ENCODE measurements at regions not wholly inside any gene's neighbourhood (a gene's known extent, or its start where the extent isn't known, plus 50 kb on each side); places are given as distances from the start of the nearest gene placed in this dataset.
A peak's percentile ranks its signal among the peaks of the same experiment; 100 is the strongest.

DNA sequence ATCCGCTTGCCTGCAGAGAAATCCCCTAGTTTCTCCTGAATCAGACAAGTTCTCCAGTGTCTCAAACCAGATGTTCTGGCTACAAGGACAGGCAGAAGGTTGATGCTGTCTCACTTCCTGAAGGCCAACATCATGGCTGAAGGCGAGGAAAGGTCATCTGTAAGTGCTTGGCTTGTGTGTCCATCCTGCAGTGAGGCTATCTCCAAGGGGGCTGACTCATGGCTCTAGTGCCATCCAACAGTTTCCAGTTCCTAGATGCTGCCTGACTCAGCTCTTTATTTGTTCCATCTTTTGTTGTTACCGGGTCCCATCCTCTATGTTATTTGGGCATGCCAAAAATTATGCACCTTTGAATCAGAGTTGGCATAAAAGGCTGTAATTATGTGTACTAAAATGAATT lies 232.1 kb upstream of the TBX3 start:
- Histone ChIP-seq H3K27ac (ENCODE audit: low read depth, low read length) (no peak overlapping the region), H3K36me3 (ENCODE audit: control insufficient read depth in 1 of 2, insufficient read depth in 2 of 2, low read length in 2 of 2) (no peaks in the 10 kb centered on the region), H3K4me1 (ENCODE audit: control insufficient read depth in 1 of 2, insufficient read depth in 2 of 2, low read length in 2 of 2) (peaks cover 10 to 20% of the 10 kb centered on the region in 2 donors), H3K9ac (ENCODE audit: low read depth in 1 of 2, low read length in 2 of 2) (no peak overlapping the region), H3K4me3 (ENCODE audit: low read depth in 1 of 2, low read length in 2 of 2) (no peak overlapping the region), H3K27me3 (ENCODE audit: control insufficient read depth in 1 of 2, insufficient read depth in 2 of 2, low read length in 2 of 2) (no peaks in the 10 kb centered on the region), H3K9me3 (ENCODE audit: control insufficient read depth in 1 of 2, low read length in 2 of 2) (peaks cover 0 to 3% of the 10 kb centered on the region in 2 donors)

DNA sequence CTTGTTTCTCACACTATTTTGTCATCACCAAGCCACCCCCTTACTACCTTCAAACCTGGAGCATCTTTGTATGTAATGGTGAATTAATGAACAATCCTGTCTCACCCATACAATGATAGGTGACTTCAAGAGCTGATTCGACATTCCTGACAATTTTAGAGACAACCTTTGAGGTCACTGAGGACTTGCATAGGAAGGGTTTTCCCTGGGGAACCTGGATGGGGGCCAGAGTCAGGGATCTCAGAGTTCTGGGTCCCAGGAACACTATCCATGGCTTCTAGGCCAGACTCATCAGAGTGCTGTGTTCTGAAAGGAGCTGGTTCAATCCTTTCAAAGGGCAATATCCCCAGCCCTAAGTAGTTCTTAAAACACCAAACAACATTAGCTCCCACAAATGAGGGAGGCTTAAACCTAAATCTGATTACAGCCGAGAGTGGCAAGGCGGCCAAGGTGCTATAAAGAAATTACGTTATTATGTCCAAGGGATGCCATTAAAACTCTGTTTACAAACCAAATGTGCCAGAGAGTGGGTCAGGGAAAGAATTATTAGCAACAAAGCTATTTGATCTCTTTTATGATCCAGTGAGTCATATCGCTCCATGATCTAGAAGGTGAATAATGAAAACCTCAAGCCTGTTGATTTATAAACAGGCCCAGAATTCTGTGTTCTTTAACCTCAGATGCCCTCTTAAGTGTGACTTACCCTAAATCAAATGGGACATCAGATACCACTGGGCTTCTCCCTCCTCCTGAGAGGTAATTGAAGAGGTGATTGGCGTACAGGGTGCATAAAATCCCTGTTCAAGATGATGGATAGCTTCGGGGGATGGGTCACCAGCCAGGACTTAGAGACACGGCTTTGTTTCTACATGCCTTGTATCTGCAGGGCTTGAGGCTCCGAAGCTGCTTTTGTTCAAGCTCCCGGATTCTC lies 230.2 kb upstream of the TBX3 start:
- no peak overlapping the region for H3K27ac ChIP-seq (ENCODE audit: low read depth, low read length)
- H3K27me3 ChIP-seq (ENCODE audit: control insufficient read depth in 1 of 2, insufficient read depth in 2 of 2, low read length in 2 of 2): no peaks in the 10 kb centered on the region

DNA sequence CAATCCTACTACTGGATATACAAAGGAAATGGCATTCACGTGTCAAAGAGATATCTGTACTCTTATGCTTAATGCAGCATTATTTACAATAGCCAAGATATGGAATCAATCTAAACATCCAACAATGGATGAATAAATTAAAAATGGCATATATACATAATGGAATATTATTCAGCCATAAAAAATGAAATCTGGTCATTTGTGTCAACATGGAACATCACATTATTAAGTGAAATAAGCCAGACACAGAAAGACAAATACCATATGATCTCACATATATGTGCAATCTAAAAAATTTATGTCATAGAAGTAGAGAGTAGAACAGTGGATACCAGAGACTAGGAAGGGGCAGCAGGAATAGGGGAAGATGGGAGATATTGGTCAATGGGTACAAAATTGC lies 228.8 kb upstream of the TBX3 start:
- Histone ChIP-seq H3K36me3 (ENCODE audit: control insufficient read depth in 1 of 2, insufficient read depth in 2 of 2, low read length in 2 of 2) (no peaks in the 10 kb centered on the region), H3K27me3 (ENCODE audit: control insufficient read depth in 1 of 2, insufficient read depth in 2 of 2, low read length in 2 of 2) (no peaks in the 10 kb centered on the region), H3K9ac (ENCODE audit: low read depth in 1 of 2, low read length in 2 of 2) (no peak overlapping the region), H3K9me3 (ENCODE audit: control insufficient read depth in 1 of 2, low read length in 2 of 2) (no peaks in the 10 kb centered on the region), H3K4me1 (ENCODE audit: control insufficient read depth in 1 of 2, insufficient read depth in 2 of 2, low read length in 2 of 2) (peaks cover 3 to 7% of the 10 kb centered on the region in 2 donors), H3K27ac (ENCODE audit: low read depth, low read length) (no peak overlapping the region), H3K4me3 (ENCODE audit: low read depth in 1 of 2, low read length in 2 of 2) (no peak overlapping the region)

More for the DNA sequence above, 230.2 kb upstream of the TBX3 start:
- no peak overlapping the region for H3K9ac ChIP-seq (ENCODE audit: low read depth in 1 of 2, low read length in 2 of 2)
- H3K4me1 ChIP-seq (ENCODE audit: control insufficient read depth in 1 of 2, insufficient read depth in 2 of 2, low read length in 2 of 2): peaks cover 10 to 15% of the 10 kb centered on the region in 2 donors
- peaks cover 0 to 3% of the 10 kb centered on the region in 2 donors for H3K9me3 ChIP-seq (ENCODE audit: control insufficient read depth in 1 of 2, low read length in 2 of 2)
- H3K36me3 ChIP-seq (ENCODE audit: control insufficient read depth in 1 of 2, insufficient read depth in 2 of 2, low read length in 2 of 2): no peaks in the 10 kb centered on the region
- no peak overlapping the region for H3K4me3 ChIP-seq (ENCODE audit: low read depth in 1 of 2, low read length in 2 of 2)

DNA sequence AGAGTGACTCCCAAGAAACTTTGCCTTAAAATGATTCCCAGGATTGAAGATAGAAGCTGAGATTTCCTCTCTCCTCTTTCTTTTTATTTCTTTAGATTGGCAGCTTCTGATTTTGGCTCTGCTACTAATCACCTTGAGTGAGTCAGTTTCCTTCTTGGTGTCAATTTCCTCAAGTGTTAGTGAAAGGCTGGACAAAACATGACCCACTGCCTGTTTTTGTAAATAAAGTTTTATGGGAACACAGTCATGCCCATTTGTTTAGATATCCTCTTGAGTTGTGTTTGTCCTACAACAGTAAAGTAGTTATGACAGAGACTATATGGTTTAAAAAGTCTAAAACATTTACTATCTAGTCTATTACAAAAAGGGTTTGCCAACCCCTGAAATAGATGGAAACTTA lies 227.2 kb upstream of the TBX3 start:
- Histone ChIP-seq H3K36me3 (ENCODE audit: control insufficient read depth in 1 of 2, insufficient read depth in 2 of 2, low read length in 2 of 2) (no peaks in the 10 kb centered on the region), H3K4me3 (ENCODE audit: low read depth in 1 of 2, low read length in 2 of 2) (no peak overlapping the region), H3K27ac (ENCODE audit: low read depth, low read length) (no peak overlapping the region), H3K9me3 (ENCODE audit: control insufficient read depth in 1 of 2, low read length in 2 of 2) (no peaks in the 10 kb centered on the region), H3K4me1 (ENCODE audit: control insufficient read depth in 1 of 2, insufficient read depth in 2 of 2, low read length in 2 of 2) (peaks cover 3 to 7% of the 10 kb centered on the region in 2 donors), H3K27me3 (ENCODE audit: control insufficient read depth in 1 of 2, insufficient read depth in 2 of 2, low read length in 2 of 2) (no peaks in the 10 kb centered on the region), H3K9ac (ENCODE audit: low read depth in 1 of 2, low read length in 2 of 2) (no peak overlapping the region)

DNA sequence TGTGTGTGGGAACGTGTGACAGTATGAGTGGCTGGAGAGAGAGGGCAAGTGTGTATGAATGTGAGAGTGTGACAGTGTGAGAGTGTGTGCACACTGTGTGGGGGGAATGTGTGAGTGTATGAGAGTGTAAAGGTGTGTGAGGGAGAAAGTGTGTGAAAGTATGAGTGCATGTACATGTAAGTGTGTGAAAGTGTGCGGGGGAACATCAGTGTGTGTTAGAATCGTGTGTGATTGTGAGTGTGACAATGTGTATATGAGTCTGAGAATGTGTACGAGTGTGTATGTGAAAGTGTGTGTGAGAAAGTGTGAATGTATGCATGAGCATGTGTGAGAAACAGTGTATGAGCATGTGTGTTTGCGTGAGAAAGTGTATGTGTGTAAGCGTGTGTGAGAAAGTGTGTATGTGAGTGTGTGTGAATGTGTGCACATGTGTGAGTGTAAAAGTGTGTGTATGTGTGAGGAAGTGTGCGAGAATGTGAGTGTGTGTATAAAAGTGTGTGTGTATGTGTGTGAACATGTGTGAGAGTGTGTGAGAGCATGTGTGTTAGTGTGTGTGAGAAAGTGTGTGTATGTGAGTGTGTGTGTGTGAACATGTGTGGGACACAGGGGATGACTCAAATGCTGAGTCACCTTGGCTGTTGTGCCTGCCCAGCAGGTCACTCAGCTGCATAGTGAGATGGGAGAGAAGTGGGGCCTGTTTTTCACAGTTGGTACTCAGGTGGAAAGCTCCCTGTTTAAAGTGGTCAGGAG lies 220.5 kb upstream of the TBX3 start:
- Histone ChIP-seq H3K4me1 (ENCODE audit: control insufficient read depth in 1 of 2, insufficient read depth in 2 of 2, low read length in 2 of 2) (peaks cover 0 to 9% of the 10 kb centered on the region in 2 donors), H3K27ac (ENCODE audit: low read depth, low read length) (no peak overlapping the region), H3K9me3 (ENCODE audit: control insufficient read depth in 1 of 2, low read length in 2 of 2) (no peaks in the 10 kb centered on the region), H3K27me3 (ENCODE audit: control insufficient read depth in 1 of 2, insufficient read depth in 2 of 2, low read length in 2 of 2) (no peaks in the 10 kb centered on the region), H3K4me3 (ENCODE audit: low read depth in 1 of 2, low read length in 2 of 2) (peak overlapping the region in 1 of 2 donors; percentile 8), H3K9ac (ENCODE audit: low read depth in 1 of 2, low read length in 2 of 2) (no peak overlapping the region), H3K36me3 (ENCODE audit: control insufficient read depth in 1 of 2, insufficient read depth in 2 of 2, low read length in 2 of 2) (no peaks in the 10 kb centered on the region)

DNA sequence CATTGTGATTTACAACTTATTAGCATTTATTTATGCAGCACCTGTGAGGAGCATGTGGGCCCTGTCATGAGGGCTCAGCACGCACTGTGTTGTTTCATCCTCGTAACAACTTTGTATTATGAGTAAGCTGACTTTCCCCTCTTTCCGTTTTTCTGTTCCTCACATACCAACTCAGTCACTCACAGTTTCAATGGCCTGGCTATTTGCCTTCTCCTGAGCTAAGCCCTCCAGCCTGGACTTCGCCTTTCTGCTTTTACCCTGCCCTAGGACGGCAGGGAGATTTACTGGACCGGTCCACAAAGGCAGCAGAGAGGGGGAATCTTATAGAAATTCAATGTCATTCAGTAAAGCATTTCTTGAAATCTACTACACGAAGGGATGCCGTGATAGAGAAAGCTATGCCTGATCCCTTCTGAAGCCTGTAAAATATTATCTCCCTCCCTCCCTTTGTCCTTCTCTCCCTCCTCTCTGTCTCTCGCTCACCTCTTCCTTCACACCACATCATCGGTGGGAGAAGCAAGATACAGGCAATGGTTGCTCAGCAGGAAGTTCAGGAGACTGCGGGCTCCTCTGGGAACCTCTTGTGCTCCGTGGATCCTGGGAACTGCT lies 219.2 kb upstream of the TBX3 start:
- no peaks in the 10 kb centered on the region for H3K36me3 ChIP-seq (ENCODE audit: control insufficient read depth in 1 of 2, insufficient read depth in 2 of 2, low read length in 2 of 2)
- no peaks in the 10 kb centered on the region for H3K9me3 ChIP-seq (ENCODE audit: control insufficient read depth in 1 of 2, low read length in 2 of 2)
- H3K27ac ChIP-seq (ENCODE audit: low read depth, low read length): no peak overlapping the region
- no peak overlapping the region for H3K9ac ChIP-seq (ENCODE audit: low read depth in 1 of 2, low read length in 2 of 2)
- H3K4me3 ChIP-seq (ENCODE audit: low read depth in 1 of 2, low read length in 2 of 2): peak overlapping the region in 1 of 2 donors; percentile 10
- H3K4me1 ChIP-seq (ENCODE audit: control insufficient read depth in 1 of 2, insufficient read depth in 2 of 2, low read length in 2 of 2): peaks cover 0 to 9% of the 10 kb centered on the region in 2 donors
- H3K27me3 ChIP-seq (ENCODE audit: control insufficient read depth in 1 of 2, insufficient read depth in 2 of 2, low read length in 2 of 2): no peaks in the 10 kb centered on the region

DNA sequence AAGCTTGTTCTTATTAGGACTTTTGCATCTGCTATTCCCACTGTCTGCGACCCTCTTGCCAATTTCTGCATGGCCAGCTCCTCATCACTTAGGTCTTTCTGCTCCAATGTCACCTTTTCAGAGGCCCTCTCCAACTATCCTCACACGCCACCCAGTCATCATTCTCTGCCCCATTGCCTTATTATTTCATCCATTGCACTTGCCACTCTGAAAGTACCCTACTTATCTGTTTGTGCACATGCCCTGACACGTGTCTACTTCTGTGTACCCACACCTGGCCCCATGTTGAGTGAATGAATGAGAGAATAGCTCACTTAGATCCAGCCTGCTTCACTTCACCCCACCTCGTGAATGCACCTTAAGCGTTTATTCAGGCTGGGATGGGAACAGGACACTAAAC lies 218.7 kb upstream of the TBX3 start:
- no peaks in the 10 kb centered on the region for H3K9me3 ChIP-seq (ENCODE audit: control insufficient read depth in 1 of 2, low read length in 2 of 2)
- H3K4me3 ChIP-seq (ENCODE audit: low read depth in 1 of 2, low read length in 2 of 2): no peak overlapping the region
- no peaks in the 10 kb centered on the region for H3K27me3 ChIP-seq (ENCODE audit: control insufficient read depth in 1 of 2, insufficient read depth in 2 of 2, low read length in 2 of 2)
- H3K36me3 ChIP-seq (ENCODE audit: control insufficient read depth in 1 of 2, insufficient read depth in 2 of 2, low read length in 2 of 2): no peaks in the 10 kb centered on the region
- no peak overlapping the region for H3K9ac ChIP-seq (ENCODE audit: low read depth in 1 of 2, low read length in 2 of 2)
- H3K27ac ChIP-seq (ENCODE audit: low read depth, low read length): no peak overlapping the region
- peaks cover 0 to 9% of the 10 kb centered on the region in 2 donors for H3K4me1 ChIP-seq (ENCODE audit: control insufficient read depth in 1 of 2, insufficient read depth in 2 of 2, low read length in 2 of 2)

DNA sequence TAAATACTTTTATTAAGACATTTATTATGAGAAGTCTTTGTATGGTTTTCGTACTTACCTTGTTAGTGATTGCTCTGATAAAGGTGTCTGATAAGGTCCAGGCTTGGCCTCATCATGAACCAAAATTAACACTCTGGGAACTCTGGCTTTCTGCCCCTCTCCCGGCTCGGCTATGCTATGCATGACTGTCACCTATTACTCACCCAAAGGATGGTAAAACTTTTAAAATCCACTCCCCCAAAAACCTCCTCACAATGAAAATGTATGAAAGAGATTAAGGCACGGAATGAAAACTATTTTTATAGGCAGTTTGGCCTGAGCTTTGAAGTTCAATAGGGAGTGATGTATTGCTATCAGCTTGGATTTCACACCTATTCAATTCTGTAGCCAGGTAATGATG lies 217.3 kb upstream of the TBX3 start:
- Histone ChIP-seq H3K4me1 (ENCODE audit: control insufficient read depth in 1 of 2, insufficient read depth in 2 of 2, low read length in 2 of 2) (peaks cover 0 to 9% of the 10 kb centered on the region in 2 donors), H3K9ac (ENCODE audit: low read depth in 1 of 2, low read length in 2 of 2) (no peak overlapping the region), H3K36me3 (ENCODE audit: control insufficient read depth in 1 of 2, insufficient read depth in 2 of 2, low read length in 2 of 2) (no peaks in the 10 kb centered on the region), H3K27me3 (ENCODE audit: control insufficient read depth in 1 of 2, insufficient read depth in 2 of 2, low read length in 2 of 2) (no peaks in the 10 kb centered on the region), H3K27ac (ENCODE audit: low read depth, low read length) (no peak overlapping the region), H3K9me3 (ENCODE audit: control insufficient read depth in 1 of 2, low read length in 2 of 2) (no peaks in the 10 kb centered on the region), H3K4me3 (ENCODE audit: low read depth in 1 of 2, low read length in 2 of 2) (no peak overlapping the region)

DNA sequence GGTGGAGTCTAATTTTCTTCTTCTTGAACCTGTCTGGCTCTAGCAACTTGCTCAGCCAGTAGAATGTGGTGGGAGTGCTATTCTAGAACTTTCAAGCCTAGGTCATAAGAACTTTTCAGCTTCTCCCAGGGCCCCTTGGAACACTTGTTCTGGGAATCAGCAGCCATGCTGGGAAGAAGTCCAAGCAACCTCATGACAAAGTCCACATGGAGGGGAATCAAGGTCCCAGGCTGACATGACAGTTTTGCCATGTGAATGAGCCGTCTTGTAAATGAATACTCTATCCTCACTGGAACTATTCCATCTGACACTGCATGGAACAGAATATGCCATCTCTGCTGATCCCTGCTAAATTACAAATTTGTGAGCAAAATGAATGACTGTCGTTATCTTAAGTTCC lies 214.2 kb upstream of the TBX3 start:
- Histone ChIP-seq H3K9me3 (ENCODE audit: control insufficient read depth in 1 of 2, low read length in 2 of 2) (no peaks in the 10 kb centered on the region), H3K9ac (ENCODE audit: low read depth in 1 of 2, low read length in 2 of 2) (no peak overlapping the region), H3K27ac (ENCODE audit: low read depth, low read length) (no peak overlapping the region), H3K4me3 (ENCODE audit: low read depth in 1 of 2, low read length in 2 of 2) (no peak overlapping the region), H3K4me1 (ENCODE audit: control insufficient read depth in 1 of 2, insufficient read depth in 2 of 2, low read length in 2 of 2) (peaks cover 0 to 9% of the 10 kb centered on the region in 2 donors), H3K27me3 (ENCODE audit: control insufficient read depth in 1 of 2, insufficient read depth in 2 of 2, low read length in 2 of 2) (no peaks in the 10 kb centered on the region), H3K36me3 (ENCODE audit: control insufficient read depth in 1 of 2, insufficient read depth in 2 of 2, low read length in 2 of 2) (no peaks in the 10 kb centered on the region)

DNA sequence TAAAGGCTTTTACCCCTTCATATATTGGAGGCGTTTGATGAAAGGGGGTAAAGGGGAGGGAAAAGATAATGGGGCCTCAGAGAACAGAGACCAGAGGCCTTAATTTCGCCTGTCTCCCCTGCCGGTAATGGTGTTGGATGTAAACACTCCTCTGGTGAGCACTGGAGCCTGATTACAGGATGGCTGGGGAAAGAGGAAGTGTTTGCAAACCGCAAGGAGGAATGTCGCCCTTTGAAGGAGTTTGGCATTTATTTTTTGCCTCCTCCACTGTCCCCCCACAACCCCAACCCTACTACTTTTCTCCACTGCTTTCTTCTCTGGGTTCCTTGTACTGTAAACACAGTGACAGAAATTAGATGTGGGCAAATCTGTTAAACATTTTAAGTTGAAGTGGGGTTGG lies 211.9 kb upstream of the TBX3 start:
- H3K27ac ChIP-seq (ENCODE audit: low read depth, low read length): no peak overlapping the region
- no peaks in the 10 kb centered on the region for H3K4me1 ChIP-seq (ENCODE audit: control insufficient read depth in 1 of 2, insufficient read depth in 2 of 2, low read length in 2 of 2)
- H3K4me3 ChIP-seq (ENCODE audit: low read depth in 1 of 2, low read length in 2 of 2): no peak overlapping the region
- H3K27me3 ChIP-seq (ENCODE audit: control insufficient read depth in 1 of 2, insufficient read depth in 2 of 2, low read length in 2 of 2): no peaks in the 10 kb centered on the region
- no peaks in the 10 kb centered on the region for H3K9me3 ChIP-seq (ENCODE audit: control insufficient read depth in 1 of 2, low read length in 2 of 2)
- H3K9ac ChIP-seq (ENCODE audit: low read depth in 1 of 2, low read length in 2 of 2): no peak overlapping the region
- no peaks in the 10 kb centered on the region for H3K36me3 ChIP-seq (ENCODE audit: control insufficient read depth in 1 of 2, insufficient read depth in 2 of 2, low read length in 2 of 2)
